ENCODE measurements at regions not wholly inside any gene's neighbourhood (a gene's known extent, or its start where the extent isn't known, plus 50 kb on each side); places are given as distances from the start of the nearest gene placed in this dataset.

- H3K9me3 ChIP-seq (ENCODE audit: control insufficient read depth in 2 of 3, low read length in 3 of 3), result no peaks in the 10 kb centered on the region
- intact Hi-C loops (cut with micrococcal nuclease), result no loop called here
- Mint-ChIP-seq H3K27me3 (no peaks in the 10 kb centered on the region), H3K9me3 (peaks cover 0 to 6% (median 0%) of the 10 kb centered on the region in 11 donors), H3K4me1 (no peaks in the 10 kb centered on the region), H3K27ac (no peak overlapping the region), H3K4me3 (no peak overlapping the region), H3K36me3 (no peaks in the 10 kb centered on the region)
- no peak for DNase-seq
- ChIA-PET CTCF (no interaction called here), POLR2A (no interaction called here)
- ATAC-seq, result no peak
- no peak overlapping the region for H3K4me3 ChIP-seq (ENCODE audit: low read length)
- no peaks in the 10 kb centered on the region for H3K4me1 ChIP-seq (ENCODE audit: control insufficient read depth in 2 of 2, insufficient read depth in 2 of 2, low read length in 2 of 2)
- no peaks in the 10 kb centered on the region for H3K27me3 ChIP-seq (ENCODE audit: control insufficient read depth in 2 of 2, insufficient read depth in 2 of 2, low read length in 2 of 2)
- no peaks in the 10 kb centered on the region for H3K36me3 ChIP-seq (ENCODE audit: control insufficient read depth in 2 of 3, insufficient read depth in 3 of 3, low read length in 3 of 3)
- H3K27ac ChIP-seq (ENCODE audit: low read depth, low read length), result no peak overlapping the region
These were observed 1400.5 kb upstream of the IGFBP7 start for GRCh38 chr4:58510652-58511051.

- Histone ChIP-seq H3K4me1 (ENCODE audit: control insufficient read depth in 2 of 2, insufficient read depth in 2 of 2, low read length in 2 of 2) (no peaks in the 10 kb centered on the region), H3K4me3 (ENCODE audit: low read length) (no peak overlapping the region), H3K9me3 (ENCODE audit: control insufficient read depth in 2 of 3, low read length in 3 of 3) (no peaks in the 10 kb centered on the region), H3K27ac (ENCODE audit: low read depth, low read length) (no peak overlapping the region), H3K27me3 (ENCODE audit: control insufficient read depth in 2 of 2, insufficient read depth in 2 of 2, low read length in 2 of 2) (no peaks in the 10 kb centered on the region), H3K36me3 (ENCODE audit: control insufficient read depth in 2 of 3, insufficient read depth in 3 of 3, low read length in 3 of 3) (no peaks in the 10 kb centered on the region)
- ChIA-PET CTCF (no interaction called here), POLR2A (no interaction called here)
- H3K4me3 Mint-ChIP-seq, result no peak overlapping the region
- intact Hi-C loops (cut with micrococcal nuclease), result no loop called here
- H3K27me3 Mint-ChIP-seq, result no peaks in the 10 kb centered on the region
- H3K27ac Mint-ChIP-seq, result no peak overlapping the region
- peaks cover 0 to 11% (median 3%) of the 10 kb centered on the region in 11 donors for H3K9me3 Mint-ChIP-seq
- H3K4me1 Mint-ChIP-seq, result no peaks in the 10 kb centered on the region
- DNase-seq (no peak), ATAC-seq (no peak)
- no peaks in the 10 kb centered on the region for H3K36me3 Mint-ChIP-seq
These were observed 1396.9 kb upstream of the IGFBP7 start for GRCh38 chr4:58507079-58507478.

GRCh38 chr4:58502839-58503238 is 1392.7 kb upstream of the IGFBP7 start:
- no peak overlapping the region for H3K27ac Mint-ChIP-seq
- no peak overlapping the region for H3K27ac ChIP-seq (ENCODE audit: low read depth, low read length)
- H3K4me1 ChIP-seq (ENCODE audit: control insufficient read depth in 2 of 2, insufficient read depth in 2 of 2, low read length in 2 of 2), result no peaks in the 10 kb centered on the region
- H3K4me3 ChIP-seq (ENCODE audit: low read length), result no peak overlapping the region
- no peak for DNase-seq
- H3K4me3 Mint-ChIP-seq, result no peak overlapping the region
- no peaks in the 10 kb centered on the region for H3K27me3 ChIP-seq (ENCODE audit: control insufficient read depth in 2 of 2, insufficient read depth in 2 of 2, low read length in 2 of 2)
- ChIA-PET CTCF (interaction anchor here (0.6 kb wide), 1 partner anchor 56 kb away, joined by 3 read pairs; no protein-coding TSS in a partner anchor), POLR2A (no interaction called here)
- intact Hi-C loops (cut with micrococcal nuclease), result no loop called here
- ATAC-seq, result no peak
- H3K36me3 Mint-ChIP-seq, result no peaks in the 10 kb centered on the region
- no peaks in the 10 kb centered on the region for H3K4me1 Mint-ChIP-seq
- H3K27me3 Mint-ChIP-seq, result no peaks in the 10 kb centered on the region
- no peaks in the 10 kb centered on the region for H3K36me3 ChIP-seq (ENCODE audit: control insufficient read depth in 2 of 3, insufficient read depth in 3 of 3, low read length in 3 of 3)
- H3K9me3 Mint-ChIP-seq, result peaks cover 0 to 8% (median 3%) of the 10 kb centered on the region in 11 donors
- no peaks in the 10 kb centered on the region for H3K9me3 ChIP-seq (ENCODE audit: control insufficient read depth in 2 of 3, low read length in 3 of 3)

- DNase-seq, result no peak
- ChIA-PET CTCF (no interaction called here), POLR2A (no interaction called here)
- no peak for ATAC-seq
- Mint-ChIP-seq H3K4me3 (no peak overlapping the region), H3K36me3 (no peaks in the 10 kb centered on the region), H3K27me3 (no peaks in the 10 kb centered on the region), H3K4me1 (no peaks in the 10 kb centered on the region), H3K9me3 (peaks cover 1 to 15% (median 6%) of the 10 kb centered on the region in 11 donors), H3K27ac (no peak overlapping the region)
- H3K4me1 ChIP-seq (ENCODE audit: control insufficient read depth in 2 of 2, insufficient read depth in 2 of 2, low read length in 2 of 2), result no peaks in the 10 kb centered on the region
- H3K36me3 ChIP-seq (ENCODE audit: control insufficient read depth in 2 of 3, insufficient read depth in 3 of 3, low read length in 3 of 3), result no peaks in the 10 kb centered on the region
- intact Hi-C loops (cut with micrococcal nuclease), result no loop called here
- H3K27ac ChIP-seq (ENCODE audit: low read depth, low read length), result no peak overlapping the region
- H3K27me3 ChIP-seq (ENCODE audit: control insufficient read depth in 2 of 2, insufficient read depth in 2 of 2, low read length in 2 of 2), result no peaks in the 10 kb centered on the region
- peaks cover 0 to 3% (median 0%) of the 10 kb centered on the region in 3 experiments for H3K9me3 ChIP-seq (ENCODE audit: control insufficient read depth in 2 of 3, low read length in 3 of 3)
- H3K4me3 ChIP-seq (ENCODE audit: low read length), result no peak overlapping the region
These were observed 1389.0 kb upstream of the IGFBP7 start for GRCh38 chr4:58499182-58499581.

- Mint-ChIP-seq H3K4me1 (no peaks in the 10 kb centered on the region), H3K36me3 (no peaks in the 10 kb centered on the region), H3K9me3 (peaks cover 2 to 28% (median 9%) of the 10 kb centered on the region in 11 donors), H3K27me3 (no peaks in the 10 kb centered on the region), H3K27ac (no peak overlapping the region), H3K4me3 (no peak overlapping the region)
- Histone ChIP-seq H3K4me1 (ENCODE audit: control insufficient read depth in 2 of 2, insufficient read depth in 2 of 2, low read length in 2 of 2) (no peaks in the 10 kb centered on the region), H3K9me3 (ENCODE audit: control insufficient read depth in 2 of 3, low read length in 3 of 3) (peaks cover 0 to 3% (median 0%) of the 10 kb centered on the region in 3 experiments), H3K27me3 (ENCODE audit: control insufficient read depth in 2 of 2, insufficient read depth in 2 of 2, low read length in 2 of 2) (no peaks in the 10 kb centered on the region), H3K36me3 (ENCODE audit: control insufficient read depth in 2 of 3, insufficient read depth in 3 of 3, low read length in 3 of 3) (no peaks in the 10 kb centered on the region), H3K4me3 (ENCODE audit: low read length) (no peak overlapping the region), H3K27ac (ENCODE audit: low read depth, low read length) (no peak overlapping the region)
- intact Hi-C loops (cut with micrococcal nuclease), result no loop called here
- ATAC-seq (no peak), DNase-seq (no peak)
- ChIA-PET POLR2A (no interaction called here), CTCF (no interaction called here)
These were observed 1381.4 kb upstream of the IGFBP7 start for GRCh38 chr4:58491620-58492019.

GRCh38 chr4:58477950-58478349 is 1367.8 kb upstream of the IGFBP7 start:
- H3K4me3 Mint-ChIP-seq, result no peak overlapping the region
- ChIA-PET CTCF (no interaction called here), POLR2A (no interaction called here)
- H3K27ac ChIP-seq (ENCODE audit: low read depth, low read length), result no peak overlapping the region
- no peaks in the 10 kb centered on the region for H3K36me3 Mint-ChIP-seq
- DNase-seq (no peak), ATAC-seq (no peak)
- H3K9me3 Mint-ChIP-seq, result peaks cover 0 to 14% (median 4%) of the 10 kb centered on the region in 11 donors
- no peaks in the 10 kb centered on the region for H3K27me3 Mint-ChIP-seq
- intact Hi-C loops (cut with micrococcal nuclease), result no loop called here
- H3K36me3 ChIP-seq (ENCODE audit: control insufficient read depth in 2 of 3, insufficient read depth in 3 of 3, low read length in 3 of 3), result no peaks in the 10 kb centered on the region
- no peaks in the 10 kb centered on the region for H3K4me1 ChIP-seq (ENCODE audit: control insufficient read depth in 2 of 2, insufficient read depth in 2 of 2, low read length in 2 of 2)
- H3K27me3 ChIP-seq (ENCODE audit: control insufficient read depth in 2 of 2, insufficient read depth in 2 of 2, low read length in 2 of 2), result no peaks in the 10 kb centered on the region
- no peaks in the 10 kb centered on the region for H3K9me3 ChIP-seq (ENCODE audit: control insufficient read depth in 2 of 3, low read length in 3 of 3)
- H3K27ac Mint-ChIP-seq, result no peak overlapping the region
- no peak overlapping the region for H3K4me3 ChIP-seq (ENCODE audit: low read length)
- H3K4me1 Mint-ChIP-seq, result no peaks in the 10 kb centered on the region

GRCh38 chr4:58477513-58477912 is 1367.3 kb upstream of the IGFBP7 start:
- no peaks in the 10 kb centered on the region for H3K4me1 ChIP-seq (ENCODE audit: control insufficient read depth in 2 of 2, insufficient read depth in 2 of 2, low read length in 2 of 2)
- ChIA-PET CTCF (no interaction called here), POLR2A (no interaction called here)
- H3K9me3 ChIP-seq (ENCODE audit: control insufficient read depth in 2 of 3, low read length in 3 of 3), result no peaks in the 10 kb centered on the region
- ATAC-seq (no peak), DNase-seq (no peak)
- no peaks in the 10 kb centered on the region for H3K36me3 ChIP-seq (ENCODE audit: control insufficient read depth in 2 of 3, insufficient read depth in 3 of 3, low read length in 3 of 3)
- no peak overlapping the region for H3K4me3 ChIP-seq (ENCODE audit: low read length)
- H3K36me3 Mint-ChIP-seq, result no peaks in the 10 kb centered on the region
- H3K4me1 Mint-ChIP-seq, result no peaks in the 10 kb centered on the region
- no peak overlapping the region for H3K27ac ChIP-seq (ENCODE audit: low read depth, low read length)
- H3K9me3 Mint-ChIP-seq, result peaks cover 0 to 14% (median 4%) of the 10 kb centered on the region in 11 donors
- H3K27ac Mint-ChIP-seq, result no peak overlapping the region
- no peaks in the 10 kb centered on the region for H3K27me3 ChIP-seq (ENCODE audit: control insufficient read depth in 2 of 2, insufficient read depth in 2 of 2, low read length in 2 of 2)
- intact Hi-C loops (cut with micrococcal nuclease), result no loop called here
- no peaks in the 10 kb centered on the region for H3K27me3 Mint-ChIP-seq
- no peak overlapping the region for H3K4me3 Mint-ChIP-seq

Data from naive thymus-derived CD4-positive, alpha-beta T cell (primary cell).